ENCODE measurements at regions not wholly inside any gene's neighbourhood (a gene's known extent, or its start where the extent isn't known, plus 50 kb on each side); places are given as distances from the start of the nearest gene placed in this dataset.

- Histone ChIP-seq H3K4me3 (ENCODE audit: insufficient read length, low read depth) (no peak overlapping the region), H3K36me3 (ENCODE audit: insufficient read depth, insufficient read length, low read length) (no peaks in the 10 kb centered on the region), H3K27me3 (ENCODE audit: insufficient read depth, insufficient read length) (no peaks in the 10 kb centered on the region), H3K9me3 (ENCODE audit: insufficient read depth, low read length) (no peaks in the 10 kb centered on the region), H3K9ac (ENCODE audit: insufficient read length, low read depth) (no peak overlapping the region), H3K4me1 (ENCODE audit: insufficient read depth, insufficient read length) (no peaks in the 10 kb centered on the region)
- TF ChIP-seq SUZ12 (IDR thresholded peaks at IDR 0.05; ENCODE audit: extremely low read depth, insufficient read depth, insufficient read length) (no peak), YY1 (IDR thresholded peaks at IDR 0.05; ENCODE audit: insufficient read depth, insufficient read length) (no peak)
- DNase-seq (ENCODE audit: low read depth, low spot score), result no peak
Observed at GRCh38 chr10:11661441-11661840, 50.0 kb upstream of the USP6NL start.

Data from NT2/D1 (cell line).